ENCODE measurements at regions not wholly inside any gene's neighbourhood (a gene's known extent, or its start where the extent isn't known, plus 50 kb on each side); places are given as distances from the start of the nearest gene placed in this dataset.
"Not testable (repeated sequence)": the region's sequence is repeated elsewhere in the genome, so short reads cannot be mapped to it uniquely, and the experiment has no call there.

GRCh38 chr14:19172745-19173144 is 205.5 kb downstream of the POTEM start:
- not testable (repeated sequence) for DNase-seq (ENCODE audit: low spot score)

- DNase-seq (ENCODE audit: low spot score), result not testable (repeated sequence)
These were observed 206.0 kb downstream of the POTEM start for GRCh38 chr14:19173188-19173587.

- not testable (repeated sequence) for DNase-seq (ENCODE audit: low spot score)
These were observed 210.2 kb downstream of the POTEM start for GRCh38 chr14:19177435-19177834.

GRCh38 chr14:19180297-19180696 is 213.1 kb downstream of the POTEM start:
- DNase-seq (ENCODE audit: low spot score), result not testable (repeated sequence)

GRCh38 chr14:19180881-19181280 is 213.6 kb downstream of the POTEM start:
- DNase-seq (ENCODE audit: low spot score), result not testable (repeated sequence)

- DNase-seq (ENCODE audit: low spot score), result not testable (repeated sequence)
These were observed 227.9 kb downstream of the POTEM start for GRCh38 chr14:19195146-19195545.

GRCh38 chr14:19197488-19198234 is 230.4 kb downstream of the POTEM start:
- DNase-seq (ENCODE audit: low spot score), result not testable (repeated sequence)

GRCh38 chr14:19198341-19198740 is 231.1 kb downstream of the POTEM start:
- not testable (repeated sequence) for DNase-seq (ENCODE audit: low spot score)

- not testable (repeated sequence) for DNase-seq (ENCODE audit: low spot score)
These were observed 232.6 kb downstream of the POTEG start for GRCh38 chr14:19201394-19202052.

- DNase-seq (ENCODE audit: low spot score), result not testable (repeated sequence)
These were observed 232.1 kb downstream of the POTEG start for GRCh38 chr14:19202053-19202442.

GRCh38 chr14:19203250-19203972 is 230.7 kb downstream of the POTEG start:
- not testable (repeated sequence) for DNase-seq (ENCODE audit: low spot score)

GRCh38 chr14:19204827-19205226 is 229.3 kb downstream of the POTEG start:
- not testable (repeated sequence) for DNase-seq (ENCODE audit: low spot score)

- DNase-seq (ENCODE audit: low spot score), result not testable (repeated sequence)
These were observed 217.7 kb downstream of the POTEG start for GRCh38 chr14:19216480-19216879.

GRCh38 chr14:19219423-19219822 is 214.7 kb downstream of the POTEG start:
- DNase-seq (ENCODE audit: low spot score), result not testable (repeated sequence)

GRCh38 chr14:19231421-19231820 is 202.7 kb downstream of the POTEG start:
- not testable (repeated sequence) for DNase-seq (ENCODE audit: low spot score)

- DNase-seq (ENCODE audit: low spot score), result not testable (repeated sequence)
These were observed 200.1 kb downstream of the POTEG start for GRCh38 chr14:19234059-19234458.

GRCh38 chr14:19237656-19238055 is 196.5 kb downstream of the POTEG start:
- DNase-seq (ENCODE audit: low spot score), result not testable (repeated sequence)

GRCh38 chr14:19238584-19238983 is 195.6 kb downstream of the POTEG start:
- DNase-seq (ENCODE audit: low spot score), result not testable (repeated sequence)

GRCh38 chr14:19239981-19240380 is 194.2 kb downstream of the POTEG start:
- not testable (repeated sequence) for DNase-seq (ENCODE audit: low spot score)

GRCh38 chr14:19240387-19240786 is 193.8 kb downstream of the POTEG start:
- DNase-seq (ENCODE audit: low spot score), result not testable (repeated sequence)

GRCh38 chr14:19241451-19241850 is 192.7 kb downstream of the POTEG start:
- not testable (repeated sequence) for DNase-seq (ENCODE audit: low spot score)

- not testable (repeated sequence) for DNase-seq (ENCODE audit: low spot score)
These were observed 191.6 kb downstream of the POTEG start for GRCh38 chr14:19242529-19242928.

Measured in pons (tissue), 1 donor.